A673 (cell line): ENCODE measurements at regions not wholly inside any gene's neighbourhood (a gene's known extent, or its start where the extent isn't known, plus 50 kb on each side); places are given as distances from the start of the nearest gene placed in this dataset.

ENCODE experiments used
- BruUV-seq: library from RNA; stranded (reverse); fragments of 400-500 nt; replicated peaks from 2 replicates; lab custom pipeline; 2021; lab: Mats Ljungman, UMichigan
- CTCF ChIA-PET: fragments of 300-600 bp; sonication (Branson Sonifier 250); formaldehyde crosslinking; loops from one replicate; lab custom pipeline; 2022; ENCODE audit warnings: antibody characterized with exemption; lab: Charles Lee
- POLR2A ChIA-PET: fragments of 300-600 bp; sonication (Branson Sonifier 250); formaldehyde crosslinking; loops from one replicate; lab custom pipeline; 2022; ENCODE audit warnings: antibody characterized with exemption; ENCODE audit not compliant: low non-redundant PET; lab: Charles Lee
- DNase-seq: peaks from one replicate; pipeline ENCODE4 v3.0.0-alpha.2; 2015; ENCODE audit warnings: low spot score
- H3K27ac ChIP-seq: fragments of 200-600 bp; sonication (generic); 2 replicates; pipeline ENCODE4 v1.5.1; 2016; ENCODE audit warnings: mixed run types, low read depth, mild to moderate bottlenecking, mixed read lengths, antibody characterized with exemption, low read length; ENCODE audit not compliant: poor library complexity, severe bottlenecking
- H3K27me3 ChIP-seq: fragments of 200-600 bp; sonication (generic); replicated peaks from 2 replicates; pipeline ENCODE4 v1.6.1; 2017; ENCODE audit warnings: mixed run types, low read depth, mild to moderate bottlenecking, mixed read lengths, antibody characterized with exemption, low read length; ENCODE audit not compliant: insufficient read depth, poor library complexity
- H3K36me3 ChIP-seq: fragments of 200-600 bp; sonication (generic); 2 replicates; pipeline ENCODE4 v1.6.1; 2016; ENCODE audit warnings: mixed run types, mild to moderate bottlenecking, mixed read lengths, antibody characterized with exemption, low read length; ENCODE audit not compliant: insufficient read depth, poor library complexity, severe bottlenecking
- H3K4me1 ChIP-seq: fragments of 200-600 bp; sonication (generic); 2 replicates; pipeline ENCODE4 v1.6.1; 2017; ENCODE audit warnings: mixed run types, mild to moderate bottlenecking, mixed read lengths, antibody characterized with exemption, low read length; ENCODE audit not compliant: insufficient read depth, poor library complexity, severe bottlenecking
- H3K4me3 ChIP-seq: fragments of 200-600 bp; sonication (generic); 2 replicates; pipeline ENCODE4 v1.5.1; 2016; ENCODE audit warnings: low read depth, mixed run types, mild to moderate bottlenecking, mixed read lengths, low read length; ENCODE audit not compliant: poor library complexity, severe bottlenecking
- H3K9me3 ChIP-seq: fragments of 200-600 bp; sonication (generic); 2 replicates; pipeline ENCODE4 v1.6.1; 2016; ENCODE audit warnings: mixed run types, low read depth, mild to moderate bottlenecking, mixed read lengths, antibody characterized with exemption, low read length; ENCODE audit not compliant: poor library complexity, severe bottlenecking
- EZH2 ChIP-seq: fragments of 200-600 bp; sonication (generic); IDR thresholded peaks from 2 replicates; pipeline ENCODE4 v1.6.1; 2017; ENCODE audit warnings: borderline replicate concordance, low read depth, mild to moderate bottlenecking, mixed read lengths, antibody characterized with exemption, low read length; ENCODE audit not compliant: poor library complexity, severe bottlenecking
- intact Hi-C: fragments of 100-400 bp; cut with micrococcal nuclease; formaldehyde crosslinking; loops from one replicate; pipeline ENCODE4 v1.10.0; 2022; ENCODE audit not compliant: unreplicated experiment
- TF ChIP-seq, protein P1 (sequence below): fragments of 300-800, 200-600 bp; sonication (generic); conservative IDR thresholded peaks from 2 replicates; pipeline ENCODE4 v1.5.1; 2017; ENCODE audit warnings: low read depth, mild to moderate bottlenecking, antibody characterized with exemption, low read length, moderate library complexity, mixed read lengths

GRCh38 chr2:604854-605524, 72.2 kb downstream of the TMEM18 start:
- intact Hi-C loops = no loop called here
- H3K27ac ChIP-seq = no peak overlapping the region
- no peak for TF ChIP-seq EZH2
- TF ChIP-seq, protein P1, sequence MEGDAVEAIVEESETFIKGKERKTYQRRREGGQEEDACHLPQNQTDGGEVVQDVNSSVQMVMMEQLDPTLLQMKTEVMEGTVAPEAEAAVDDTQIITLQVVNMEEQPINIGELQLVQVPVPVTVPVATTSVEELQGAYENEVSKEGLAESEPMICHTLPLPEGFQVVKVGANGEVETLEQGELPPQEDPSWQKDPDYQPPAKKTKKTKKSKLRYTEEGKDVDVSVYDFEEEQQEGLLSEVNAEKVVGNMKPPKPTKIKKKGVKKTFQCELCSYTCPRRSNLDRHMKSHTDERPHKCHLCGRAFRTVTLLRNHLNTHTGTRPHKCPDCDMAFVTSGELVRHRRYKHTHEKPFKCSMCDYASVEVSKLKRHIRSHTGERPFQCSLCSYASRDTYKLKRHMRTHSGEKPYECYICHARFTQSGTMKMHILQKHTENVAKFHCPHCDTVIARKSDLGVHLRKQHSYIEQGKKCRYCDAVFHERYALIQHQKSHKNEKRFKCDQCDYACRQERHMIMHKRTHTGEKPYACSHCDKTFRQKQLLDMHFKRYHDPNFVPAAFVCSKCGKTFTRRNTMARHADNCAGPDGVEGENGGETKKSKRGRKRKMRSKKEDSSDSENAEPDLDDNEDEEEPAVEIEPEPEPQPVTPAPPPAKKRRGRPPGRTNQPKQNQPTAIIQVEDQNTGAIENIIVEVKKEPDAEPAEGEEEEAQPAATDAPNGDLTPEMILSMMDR = no peak
- H3K9me3 ChIP-seq = no peaks in the 10 kb centered on the region
- POLR2A ChIA-PET = no interaction called here
- no peaks in the 10 kb centered on the region for H3K36me3 ChIP-seq
- no peak for DNase-seq
- CTCF ChIA-PET = no interaction called here
- H3K27me3 ChIP-seq = no peaks in the 10 kb centered on the region
- H3K4me1 ChIP-seq = no peaks in the 10 kb centered on the region
- BruUV-seq = no TSS peak
- H3K4me3 ChIP-seq = no peak overlapping the region

DNA sequence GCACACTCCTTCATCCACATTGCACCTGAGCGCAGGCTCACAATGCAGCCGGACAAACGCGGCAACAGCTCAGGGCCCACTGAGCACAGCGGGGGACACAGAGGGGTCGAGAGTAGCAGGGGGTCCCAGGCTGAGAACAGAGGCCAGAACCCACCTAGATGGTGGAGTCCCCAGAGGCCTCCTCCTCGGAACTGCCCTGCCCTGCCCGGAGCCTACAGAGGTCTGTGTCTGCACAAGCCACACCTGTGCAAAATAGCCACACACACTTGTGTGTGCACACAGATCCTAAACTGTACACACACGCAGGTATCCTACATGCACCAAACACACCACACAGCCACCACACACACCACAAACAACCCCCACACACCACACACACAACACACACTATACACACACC, 72.8 kb downstream of the TMEM18 start:
- TF ChIP-seq EZH2 = no peak
- TF ChIP-seq, protein P1 = no peak
- no peaks in the 10 kb centered on the region for H3K36me3 ChIP-seq
- intact Hi-C loops = no loop called here
- no peak overlapping the region for H3K27ac ChIP-seq
- BruUV-seq = no TSS peak
- ChIA-PET POLR2A (no interaction called here), CTCF (no interaction called here)
- no peaks in the 10 kb centered on the region for H3K9me3 ChIP-seq
- H3K4me3 ChIP-seq = no peak overlapping the region
- H3K4me1 ChIP-seq = no peaks in the 10 kb centered on the region
- no peaks in the 10 kb centered on the region for H3K27me3 ChIP-seq
- DNase-seq = no peak

GRCh38 chr2:603869-604268, 73.3 kb downstream of the TMEM18 start:
- CTCF ChIA-PET = no interaction called here
- DNase-seq = no peak
- no peak overlapping the region for H3K4me3 ChIP-seq
- H3K9me3 ChIP-seq = no peaks in the 10 kb centered on the region
- no peak overlapping the region for H3K27ac ChIP-seq
- intact Hi-C loops = no loop called here
- no peaks in the 10 kb centered on the region for H3K27me3 ChIP-seq
- TF ChIP-seq, protein P1 = no peak
- TF ChIP-seq EZH2 = no peak
- no peaks in the 10 kb centered on the region for H3K4me1 ChIP-seq
- H3K36me3 ChIP-seq = no peaks in the 10 kb centered on the region
- no TSS peak for BruUV-seq
- POLR2A ChIA-PET = no interaction called here
